ENCODE measurements at regions not wholly inside any gene's neighbourhood (a gene's known extent, or its start where the extent isn't known, plus 50 kb on each side); places are given as distances from the start of the nearest gene placed in this dataset.

DNA sequence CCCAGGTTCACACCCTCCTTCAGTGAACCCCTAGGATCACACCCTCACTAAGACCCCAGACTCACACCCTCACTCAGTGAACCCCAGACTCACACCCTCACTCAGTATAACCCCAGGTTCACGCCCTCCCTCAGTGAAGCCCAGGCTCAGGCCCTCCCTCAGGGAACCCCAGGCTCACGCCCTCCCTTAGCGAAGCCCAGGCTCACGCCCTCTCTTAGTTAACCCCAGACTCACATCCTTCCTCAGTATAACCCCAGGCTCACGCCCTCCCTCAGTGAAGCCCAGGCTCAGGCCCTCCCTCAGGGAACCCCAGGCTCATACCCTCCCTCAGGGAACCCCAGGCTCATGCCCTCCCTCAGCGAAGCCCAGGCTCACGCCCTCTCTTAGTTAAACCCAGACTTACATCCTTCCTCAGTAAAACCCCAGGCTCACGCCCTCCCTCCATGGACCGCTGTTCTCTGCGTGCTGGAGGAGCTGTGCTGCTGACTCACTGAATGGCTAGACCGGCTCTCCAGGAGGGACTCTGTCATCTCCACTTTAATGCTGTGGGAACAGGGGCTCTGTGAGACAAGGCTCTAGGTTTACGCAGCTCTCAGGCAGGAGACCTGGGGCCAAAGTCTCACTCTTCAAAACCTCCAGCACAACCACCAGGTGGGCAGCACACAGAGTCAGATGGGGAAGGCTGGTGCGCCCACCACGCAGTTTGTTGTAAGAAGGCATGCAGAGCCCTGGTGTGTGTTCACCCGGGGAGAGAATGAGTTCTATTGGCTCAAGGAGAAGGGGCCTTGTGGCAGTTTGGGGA is 506.9 kb upstream of the MYT1L start:
- DNase-seq (ENCODE audit: low spot score) (no peak), ATAC-seq (ENCODE audit: low read depth) (no peak)
- Histone ChIP-seq H3K9me3 (ENCODE audit: severe bottlenecking) (no peaks in the 10 kb centered on the region), H3K36me3 (ENCODE audit: low read depth) (no peaks in the 10 kb centered on the region), H3K27me3 (ENCODE audit: insufficient read depth, poor library complexity, severe bottlenecking) (no peaks in the 10 kb centered on the region), H3K27ac (ENCODE audit: poor library complexity, severe bottlenecking) (no peak overlapping the region), H3K4me3 (ENCODE audit: severe bottlenecking) (no peak overlapping the region), H3K4me1 (ENCODE audit: insufficient read depth, poor library complexity, severe bottlenecking) (no peaks in the 10 kb centered on the region)
- TF ChIP-seq, protein P1, sequence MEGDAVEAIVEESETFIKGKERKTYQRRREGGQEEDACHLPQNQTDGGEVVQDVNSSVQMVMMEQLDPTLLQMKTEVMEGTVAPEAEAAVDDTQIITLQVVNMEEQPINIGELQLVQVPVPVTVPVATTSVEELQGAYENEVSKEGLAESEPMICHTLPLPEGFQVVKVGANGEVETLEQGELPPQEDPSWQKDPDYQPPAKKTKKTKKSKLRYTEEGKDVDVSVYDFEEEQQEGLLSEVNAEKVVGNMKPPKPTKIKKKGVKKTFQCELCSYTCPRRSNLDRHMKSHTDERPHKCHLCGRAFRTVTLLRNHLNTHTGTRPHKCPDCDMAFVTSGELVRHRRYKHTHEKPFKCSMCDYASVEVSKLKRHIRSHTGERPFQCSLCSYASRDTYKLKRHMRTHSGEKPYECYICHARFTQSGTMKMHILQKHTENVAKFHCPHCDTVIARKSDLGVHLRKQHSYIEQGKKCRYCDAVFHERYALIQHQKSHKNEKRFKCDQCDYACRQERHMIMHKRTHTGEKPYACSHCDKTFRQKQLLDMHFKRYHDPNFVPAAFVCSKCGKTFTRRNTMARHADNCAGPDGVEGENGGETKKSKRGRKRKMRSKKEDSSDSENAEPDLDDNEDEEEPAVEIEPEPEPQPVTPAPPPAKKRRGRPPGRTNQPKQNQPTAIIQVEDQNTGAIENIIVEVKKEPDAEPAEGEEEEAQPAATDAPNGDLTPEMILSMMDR (IDR thresholded peaks at IDR 0.05; ENCODE audit: poor library complexity, severe bottlenecking) = no peak

DNA sequence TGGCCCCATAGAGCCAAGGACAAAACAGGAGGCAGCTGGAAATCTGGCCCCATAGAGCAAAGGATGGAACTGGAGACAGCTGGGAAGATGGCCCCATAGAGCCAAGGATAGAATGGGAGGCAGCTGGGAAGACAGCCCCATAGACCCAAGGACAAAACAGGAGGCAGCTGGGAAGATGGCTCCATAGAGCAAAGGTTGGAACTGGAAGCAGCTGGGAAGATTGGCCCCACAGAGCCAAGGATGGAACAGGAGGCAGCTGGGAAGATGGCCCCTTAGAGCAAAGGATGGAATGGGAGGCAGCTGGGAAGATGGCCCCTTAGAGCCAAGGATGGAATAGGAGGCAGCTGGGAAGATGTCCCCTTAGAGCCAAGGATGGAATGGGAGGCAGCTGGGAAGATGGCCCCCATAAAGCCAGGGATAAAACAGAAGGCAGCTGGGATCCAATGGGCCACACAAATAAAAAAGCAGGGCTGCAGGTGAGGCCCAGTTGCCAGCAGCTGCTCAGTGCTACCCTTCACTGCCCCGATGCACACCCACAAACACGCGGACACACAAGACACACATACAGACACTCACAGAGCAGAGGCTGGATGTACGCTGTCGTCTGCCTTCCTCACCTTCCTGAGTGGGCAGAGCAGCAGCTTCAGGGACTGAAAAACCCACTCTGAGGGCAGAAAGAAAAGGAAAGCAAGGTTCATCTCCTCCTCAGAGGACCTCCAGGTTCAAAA is 505.4 kb upstream of the MYT1L start:
- DNase-seq (ENCODE audit: low spot score) (no peak), ATAC-seq (ENCODE audit: low read depth) (no peak)
- Histone ChIP-seq H3K27ac (ENCODE audit: poor library complexity, severe bottlenecking) (no peak overlapping the region), H3K4me1 (ENCODE audit: insufficient read depth, poor library complexity, severe bottlenecking) (no peaks in the 10 kb centered on the region), H3K36me3 (ENCODE audit: low read depth) (no peaks in the 10 kb centered on the region), H3K27me3 (ENCODE audit: insufficient read depth, poor library complexity, severe bottlenecking) (no peaks in the 10 kb centered on the region), H3K9me3 (ENCODE audit: severe bottlenecking) (no peaks in the 10 kb centered on the region), H3K4me3 (ENCODE audit: severe bottlenecking) (no peak overlapping the region)
- TF ChIP-seq, protein P1 (IDR thresholded peaks at IDR 0.05; ENCODE audit: poor library complexity, severe bottlenecking) = no peak

DNA sequence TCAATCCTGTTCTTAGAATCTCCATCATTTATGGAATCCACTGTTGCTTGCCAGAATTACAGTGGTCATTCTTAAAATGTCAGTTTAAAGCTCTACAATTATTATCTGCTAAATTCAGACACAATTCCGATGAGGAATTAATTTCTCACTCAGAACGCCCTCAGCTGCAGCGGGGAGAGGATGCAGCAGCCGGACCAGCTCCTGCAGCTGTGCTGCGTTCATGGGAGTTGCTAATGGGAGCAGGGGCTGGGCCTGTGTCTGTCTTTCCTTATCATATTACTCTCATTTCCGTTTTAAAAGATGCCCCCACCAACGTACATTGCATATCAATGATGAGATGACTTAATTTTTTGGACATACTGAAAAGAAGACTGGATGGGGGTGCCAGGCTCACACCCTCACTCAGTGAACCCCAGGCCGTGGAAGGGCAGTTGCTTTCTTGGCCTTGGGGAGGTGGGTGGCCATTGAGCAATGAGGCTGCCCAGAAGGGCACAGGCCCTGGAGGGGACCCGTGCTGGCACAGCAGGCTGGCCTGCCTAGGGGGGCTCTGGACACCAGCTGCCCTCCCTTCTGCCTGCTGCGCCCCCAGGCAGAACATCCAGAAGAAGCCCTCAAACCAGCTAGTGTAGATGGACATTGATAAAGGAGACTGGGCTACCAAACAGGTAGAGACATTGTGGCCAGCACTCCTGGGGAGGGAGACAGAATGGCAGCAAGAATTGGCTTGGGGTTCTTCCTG is 503.6 kb upstream of the MYT1L start:
- Histone ChIP-seq H3K4me1 (ENCODE audit: insufficient read depth, poor library complexity, severe bottlenecking) (no peaks in the 10 kb centered on the region), H3K27ac (ENCODE audit: poor library complexity, severe bottlenecking) (no peak overlapping the region), H3K4me3 (ENCODE audit: severe bottlenecking) (no peak overlapping the region), H3K27me3 (ENCODE audit: insufficient read depth, poor library complexity, severe bottlenecking) (no peaks in the 10 kb centered on the region), H3K36me3 (ENCODE audit: low read depth) (no peaks in the 10 kb centered on the region), H3K9me3 (ENCODE audit: severe bottlenecking) (no peaks in the 10 kb centered on the region)
- TF ChIP-seq, protein P1 (IDR thresholded peaks at IDR 0.05; ENCODE audit: poor library complexity, severe bottlenecking) = no peak
- ATAC-seq (ENCODE audit: low read depth) = no peak
- DNase-seq (ENCODE audit: low spot score) = no peak

DNA sequence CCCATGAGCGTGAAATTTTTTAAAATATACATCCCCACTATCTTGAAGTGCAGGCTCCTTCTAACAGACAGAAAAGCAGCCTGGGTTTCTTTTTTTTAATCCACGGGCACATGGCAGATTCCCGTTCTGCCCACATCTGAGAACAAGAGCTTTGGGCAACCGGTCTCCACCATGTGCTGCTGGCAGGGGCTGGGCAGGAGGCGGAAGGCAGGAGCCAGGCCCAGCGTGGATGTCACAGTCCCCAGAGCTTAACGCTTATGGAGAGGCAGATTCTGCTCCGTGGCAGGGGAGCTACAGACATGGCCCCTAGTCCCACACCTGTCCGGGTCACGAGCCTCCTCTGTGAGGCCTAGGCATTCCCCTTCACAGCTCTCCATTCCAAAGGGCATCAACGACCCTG is 503.0 kb upstream of the MYT1L start:
- ATAC-seq (ENCODE audit: low read depth) (no peak), DNase-seq (ENCODE audit: low spot score) (no peak)
- H3K36me3 ChIP-seq (ENCODE audit: low read depth) = no peaks in the 10 kb centered on the region
- H3K4me1 ChIP-seq (ENCODE audit: insufficient read depth, poor library complexity, severe bottlenecking) = no peaks in the 10 kb centered on the region
- H3K4me3 ChIP-seq (ENCODE audit: severe bottlenecking) = no peak overlapping the region
- no peaks in the 10 kb centered on the region for H3K9me3 ChIP-seq (ENCODE audit: severe bottlenecking)
- no peaks in the 10 kb centered on the region for H3K27me3 ChIP-seq (ENCODE audit: insufficient read depth, poor library complexity, severe bottlenecking)
- H3K27ac ChIP-seq (ENCODE audit: poor library complexity, severe bottlenecking) = no peak overlapping the region
- TF ChIP-seq, protein P1 (IDR thresholded peaks at IDR 0.05; ENCODE audit: poor library complexity, severe bottlenecking) = no peak

Data from RWPE2 (cell line).